WTC11 (cell line): ENCODE measurements at regions not wholly inside any gene's neighbourhood (a gene's known extent, or its start where the extent isn't known, plus 50 kb on each side); places are given as distances from the start of the nearest gene placed in this dataset.

Source experiments
- SP1 ChIP-seq: sonication (generic); formaldehyde crosslinking; conservative IDR thresholded peaks from 2 replicates; pipeline ENCODE4 v1.8.1; 2022; ENCODE audit warnings: missing genetic modification reagents
- TF ChIP-seq, protein P1 (sequence below): fragments of 200-600 bp; IDR thresholded peaks from 2 replicates; pipeline ENCODE4 v1.8.0; 2022; ENCODE audit warnings: antibody characterized with exemption

DNA sequence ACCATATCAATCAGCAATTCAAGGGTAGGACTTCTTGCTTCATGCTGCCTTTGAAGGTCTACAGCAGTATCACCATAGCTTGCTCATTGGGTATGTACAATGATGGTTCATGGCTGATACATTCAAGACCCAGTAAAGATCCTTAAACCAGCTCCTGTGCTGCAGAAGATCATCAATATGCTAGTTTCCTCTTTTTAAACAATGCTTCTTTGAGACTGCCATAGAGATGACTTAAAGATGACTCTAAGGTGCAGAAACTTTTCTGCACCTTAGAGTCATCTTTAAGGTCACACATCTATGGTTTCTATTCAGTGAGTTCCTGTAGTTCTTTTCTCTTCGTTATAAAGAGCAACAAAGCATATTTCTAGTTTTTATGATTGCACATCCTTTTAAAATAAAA, 102.8 kb upstream of the KLHL14 start:
- TF ChIP-seq, protein P1, sequence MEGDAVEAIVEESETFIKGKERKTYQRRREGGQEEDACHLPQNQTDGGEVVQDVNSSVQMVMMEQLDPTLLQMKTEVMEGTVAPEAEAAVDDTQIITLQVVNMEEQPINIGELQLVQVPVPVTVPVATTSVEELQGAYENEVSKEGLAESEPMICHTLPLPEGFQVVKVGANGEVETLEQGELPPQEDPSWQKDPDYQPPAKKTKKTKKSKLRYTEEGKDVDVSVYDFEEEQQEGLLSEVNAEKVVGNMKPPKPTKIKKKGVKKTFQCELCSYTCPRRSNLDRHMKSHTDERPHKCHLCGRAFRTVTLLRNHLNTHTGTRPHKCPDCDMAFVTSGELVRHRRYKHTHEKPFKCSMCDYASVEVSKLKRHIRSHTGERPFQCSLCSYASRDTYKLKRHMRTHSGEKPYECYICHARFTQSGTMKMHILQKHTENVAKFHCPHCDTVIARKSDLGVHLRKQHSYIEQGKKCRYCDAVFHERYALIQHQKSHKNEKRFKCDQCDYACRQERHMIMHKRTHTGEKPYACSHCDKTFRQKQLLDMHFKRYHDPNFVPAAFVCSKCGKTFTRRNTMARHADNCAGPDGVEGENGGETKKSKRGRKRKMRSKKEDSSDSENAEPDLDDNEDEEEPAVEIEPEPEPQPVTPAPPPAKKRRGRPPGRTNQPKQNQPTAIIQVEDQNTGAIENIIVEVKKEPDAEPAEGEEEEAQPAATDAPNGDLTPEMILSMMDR: no peak
- no peak for TF ChIP-seq SP1 (CRISPR knock-in tag)
